ENCODE measurements at regions not wholly inside any gene's neighbourhood (a gene's known extent, or its start where the extent isn't known, plus 50 kb on each side); places are given as distances from the start of the nearest gene placed in this dataset.
"Not testable (repeated sequence)": the region's sequence is repeated elsewhere in the genome, so short reads cannot be mapped to it uniquely, and the experiment has no call there.

DNA sequence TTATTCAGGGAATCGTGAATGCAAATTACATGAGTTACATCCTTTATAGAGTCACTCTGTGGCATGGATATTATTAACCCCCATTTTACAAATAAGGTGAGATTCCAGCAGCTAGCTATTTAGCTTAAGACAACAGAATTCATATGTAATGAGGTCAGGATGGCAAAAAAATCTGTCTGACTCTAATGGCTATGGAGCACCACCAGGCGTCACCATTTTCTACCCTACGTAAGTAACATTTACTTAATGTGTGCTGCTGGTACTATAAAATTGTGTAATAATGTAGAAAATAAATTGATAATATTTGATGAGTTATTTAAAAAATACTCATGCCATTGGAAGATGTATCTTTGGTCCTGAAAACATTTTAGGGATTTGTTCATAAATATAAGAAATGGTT lies 2040.1 kb upstream of the LRRTM1 start:
- DNase-seq (ENCODE audit: low read depth, low spot score), result peak; percentile 24

DNA sequence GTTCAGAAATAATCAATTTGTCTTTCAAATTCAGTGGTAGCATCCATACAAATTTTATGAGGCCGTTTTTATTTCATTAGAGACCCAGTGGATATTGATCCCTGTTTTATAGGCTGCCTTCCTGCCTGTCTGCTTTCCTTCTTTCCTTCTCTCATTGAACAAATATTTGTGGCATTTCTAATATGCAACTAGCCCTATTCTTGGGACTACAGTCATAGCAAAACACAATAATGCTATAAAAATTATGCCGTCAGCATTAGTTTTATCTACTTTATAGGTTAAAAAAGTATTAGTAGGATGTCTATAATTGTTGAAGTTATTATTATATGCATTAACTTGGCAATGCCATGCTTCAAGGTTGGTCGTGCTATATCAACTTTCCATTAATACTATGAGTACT lies 2037.8 kb upstream of the LRRTM1 start:
- DNase-seq (ENCODE audit: low read depth, low spot score), result no peak
- H3K4me3 ChIP-seq (ENCODE audit: low read length), result no peak overlapping the region

More for the DNA sequence above, 2040.1 kb upstream of the LRRTM1 start:
- no peak overlapping the region for H3K4me3 ChIP-seq (ENCODE audit: low read length)

DNA sequence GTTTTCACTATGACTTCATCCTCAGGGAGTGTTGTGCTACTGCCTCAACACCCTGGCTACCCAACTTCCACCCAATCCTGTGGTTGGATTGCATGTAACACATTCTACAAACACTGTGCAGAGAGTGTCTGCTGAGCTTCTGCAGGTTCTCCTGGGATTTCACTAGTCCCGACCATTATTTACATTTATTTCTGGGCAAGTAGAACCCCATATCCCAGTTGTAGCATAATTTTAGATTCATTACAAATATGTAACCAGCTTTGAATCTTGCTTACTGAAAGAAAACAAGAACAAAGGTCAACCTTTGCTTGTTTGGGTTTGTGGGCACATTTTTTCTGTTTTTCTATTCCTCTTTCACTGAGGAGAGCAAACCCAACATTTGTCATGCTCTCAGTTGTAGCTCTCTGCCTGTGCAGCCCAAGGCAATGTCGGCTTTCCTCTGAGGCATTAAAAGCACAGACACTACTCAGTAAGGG lies 2036.1 kb upstream of the LRRTM1 start:
- DNase-seq (ENCODE audit: low read depth, low spot score), result no peak
- no peak overlapping the region for H3K4me3 ChIP-seq (ENCODE audit: low read length)

DNA sequence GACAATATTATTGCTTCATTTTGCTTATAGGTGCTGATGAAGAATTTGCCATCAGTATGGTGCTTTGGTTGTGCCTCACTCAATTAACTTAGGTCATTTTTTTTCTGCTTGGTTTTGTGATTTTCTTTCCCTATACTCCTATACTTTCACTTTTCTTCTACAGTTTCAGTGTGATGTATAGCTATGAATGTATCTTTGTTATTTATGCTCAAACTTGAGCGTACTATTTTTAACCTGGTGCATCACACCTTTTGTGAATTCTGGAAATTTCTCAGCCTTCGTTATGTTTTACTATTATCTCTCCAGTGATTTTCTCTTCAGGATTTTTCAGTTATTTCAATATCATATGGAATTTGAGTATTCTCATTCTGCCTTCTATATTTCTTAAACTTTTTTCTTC lies 2035.3 kb upstream of the LRRTM1 start:
- H3K4me3 ChIP-seq (ENCODE audit: low read length), result no peak overlapping the region
- DNase-seq (ENCODE audit: low read depth, low spot score), result no peak

DNA sequence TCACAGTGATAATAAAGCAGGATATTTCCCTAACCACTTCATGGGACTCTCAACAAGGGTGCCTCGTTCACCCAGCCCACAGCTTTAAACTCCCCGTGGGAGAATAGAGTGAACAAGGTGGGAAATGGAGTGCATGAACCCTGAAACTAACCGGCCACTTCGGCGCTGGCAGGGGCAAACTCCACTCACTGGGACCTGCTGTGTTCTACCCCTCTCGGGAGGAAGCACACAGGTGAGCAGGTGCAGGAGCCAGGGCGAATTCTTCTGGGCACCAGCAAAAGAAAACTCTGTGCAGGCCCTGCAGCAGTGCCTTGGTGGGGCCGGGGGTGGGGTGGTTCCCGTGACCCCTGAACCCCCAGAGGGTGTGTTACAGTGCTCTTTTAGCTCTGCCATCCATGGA lies 2029.1 kb upstream of the LRRTM1 start:
- DNase-seq (ENCODE audit: low read depth, low spot score), result no peak
- H3K4me3 ChIP-seq (ENCODE audit: low read length), result no peak overlapping the region

DNA sequence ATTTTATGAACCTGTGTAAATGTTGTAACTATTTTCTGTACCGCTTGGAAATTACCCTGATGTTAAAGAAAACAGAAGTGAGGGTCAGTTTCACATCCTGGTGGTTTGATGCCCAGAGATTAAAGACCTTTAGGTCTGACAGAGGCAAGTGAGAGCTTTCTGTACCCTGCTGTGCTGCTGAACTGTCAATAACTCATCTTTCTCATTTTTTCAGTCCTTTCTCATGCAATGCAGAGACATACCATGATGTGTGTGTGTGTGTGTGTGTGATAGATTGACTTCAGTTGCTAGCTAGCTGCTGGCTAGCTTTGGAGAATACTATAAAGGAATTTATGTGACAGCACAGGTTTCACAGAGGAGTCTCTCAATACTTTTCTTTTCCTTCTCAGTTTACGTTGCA lies 2025.6 kb upstream of the LRRTM1 start:
- no peak overlapping the region for H3K4me3 ChIP-seq (ENCODE audit: low read length)
- no peak for DNase-seq (ENCODE audit: low read depth, low spot score)

DNA sequence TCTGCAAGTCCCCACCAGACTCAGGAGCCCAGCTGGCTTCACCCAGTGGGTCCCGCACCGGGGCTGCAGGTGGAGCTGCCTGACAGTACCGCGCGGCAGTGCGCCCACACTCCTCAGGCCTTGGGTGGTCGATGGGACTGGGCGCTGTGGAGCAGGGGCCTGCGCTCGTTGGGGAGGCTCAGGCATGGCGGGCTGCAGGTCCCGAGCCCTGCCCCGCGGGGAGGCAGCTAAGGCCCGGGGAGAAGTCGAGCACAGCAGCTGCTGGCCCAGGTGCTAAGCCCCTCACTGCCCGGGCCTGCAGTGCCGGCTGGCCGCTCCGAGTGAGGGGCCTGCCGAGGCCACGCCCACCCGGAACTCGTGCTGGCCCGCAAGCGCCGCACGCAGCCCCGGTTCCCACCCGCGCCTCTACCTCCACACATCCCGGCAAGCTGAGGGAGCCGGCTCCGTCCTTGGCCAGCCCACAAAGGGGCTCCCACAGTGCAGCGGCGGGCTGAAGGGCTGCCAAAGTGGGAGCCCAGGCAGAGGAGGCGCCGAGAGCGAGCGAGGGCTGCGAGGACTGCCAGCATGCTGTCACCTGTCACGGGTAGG lies 2021.7 kb upstream of the LRRTM1 start:
- H3K4me3 ChIP-seq (ENCODE audit: low read length); DNase-seq (ENCODE audit: low read depth, low spot score): not testable (repeated sequence)

DNA sequence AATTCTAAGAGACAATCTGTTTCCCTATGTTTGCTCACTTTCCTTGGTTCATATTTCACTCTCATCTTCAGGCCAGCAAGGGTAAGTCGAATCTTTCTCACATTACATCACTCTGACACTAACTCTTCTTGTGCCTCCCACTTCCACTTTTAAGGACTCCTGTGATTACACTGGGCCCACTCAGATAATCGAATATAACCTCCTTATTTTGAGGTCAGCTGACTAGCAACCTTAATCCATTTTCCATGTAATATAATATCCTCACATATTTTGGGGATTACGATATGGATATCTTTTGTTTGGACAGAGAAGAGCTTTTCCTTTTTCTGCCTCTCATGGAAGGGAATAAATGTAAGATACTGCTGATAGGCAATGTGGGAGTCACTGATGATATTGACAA lies 2015.7 kb upstream of the LRRTM1 start:
- DNase-seq (ENCODE audit: low read depth, low spot score), result no peak

DNA sequence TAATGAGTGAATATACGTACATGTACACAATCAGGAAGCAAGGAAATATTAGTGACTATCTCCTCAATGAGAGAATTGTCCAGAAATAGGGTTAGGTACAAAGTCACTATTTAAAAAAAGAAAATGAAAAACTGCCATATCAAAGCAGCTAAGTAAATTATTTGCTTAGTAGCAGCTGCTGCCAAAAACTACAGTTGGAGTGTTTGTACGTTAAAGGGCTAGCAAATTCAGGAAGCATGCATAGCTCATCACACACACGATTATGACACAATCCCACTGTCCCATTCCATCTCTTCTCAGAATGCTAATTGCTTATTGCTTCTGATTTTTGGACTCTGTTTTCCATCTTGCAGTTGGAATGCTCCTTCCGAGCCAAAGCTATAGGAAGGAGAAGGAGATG lies 2012.5 kb upstream of the LRRTM1 start:
- no peak for DNase-seq (ENCODE audit: low read depth, low spot score)
- no peak overlapping the region for H3K4me3 ChIP-seq (ENCODE audit: low read length)

More for the DNA sequence above, 2015.7 kb upstream of the LRRTM1 start:
- H3K4me3 ChIP-seq (ENCODE audit: low read length), result no peak overlapping the region

DNA sequence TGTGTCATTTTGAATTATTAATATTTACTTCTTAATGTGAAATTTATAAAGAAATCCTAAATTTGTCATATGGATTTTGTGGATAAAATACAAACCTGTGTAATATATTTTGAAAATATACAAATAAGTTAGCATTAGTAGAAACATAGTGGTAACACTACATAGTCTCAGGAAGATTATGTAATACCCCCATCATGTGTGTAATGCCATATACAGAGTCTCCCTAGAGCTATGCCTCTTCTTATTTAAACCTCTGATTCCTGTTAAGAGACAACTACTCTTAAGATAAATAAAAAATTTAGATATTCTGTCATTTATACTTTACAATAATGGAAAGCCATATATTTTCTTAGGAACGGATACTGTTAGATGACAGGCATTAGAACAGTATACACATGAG lies 2012.0 kb upstream of the LRRTM1 start:
- H3K4me3 ChIP-seq (ENCODE audit: low read length), result no peak overlapping the region
- no peak for DNase-seq (ENCODE audit: low read depth, low spot score)

DNA sequence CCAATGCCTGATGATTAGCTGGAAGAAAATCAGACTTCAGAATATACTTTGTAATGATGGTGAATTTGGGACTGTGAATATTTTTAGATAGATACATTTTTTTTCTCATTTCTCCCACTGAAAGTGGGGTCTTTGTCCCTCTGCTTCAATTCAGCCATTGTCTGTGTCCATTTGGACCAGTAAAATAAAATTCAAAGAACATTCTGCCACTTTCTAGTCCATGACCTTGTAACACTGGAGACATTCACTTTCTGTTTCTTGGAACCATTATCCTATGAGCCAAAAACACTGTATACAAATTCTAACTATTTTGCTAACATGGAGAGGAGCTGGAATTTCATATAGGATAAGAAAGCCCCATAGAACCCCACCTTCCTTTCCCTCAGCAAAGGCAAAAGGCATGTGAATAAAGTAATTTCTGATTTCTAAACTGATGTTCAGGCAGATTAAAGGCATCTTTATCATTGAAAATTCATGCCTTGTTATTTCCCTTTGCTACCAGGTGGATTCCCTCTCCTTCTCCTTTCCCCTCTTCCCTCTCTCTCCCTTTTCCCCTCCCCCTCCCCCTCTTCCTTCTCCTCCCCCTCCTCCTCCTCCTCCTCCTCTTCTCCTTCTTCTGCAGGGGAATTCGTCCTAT lies 2010.4 kb upstream of the LRRTM1 start:
- no peak for DNase-seq (ENCODE audit: low read depth, low spot score)
- H3K4me3 ChIP-seq (ENCODE audit: low read length), result no peak overlapping the region

DNA sequence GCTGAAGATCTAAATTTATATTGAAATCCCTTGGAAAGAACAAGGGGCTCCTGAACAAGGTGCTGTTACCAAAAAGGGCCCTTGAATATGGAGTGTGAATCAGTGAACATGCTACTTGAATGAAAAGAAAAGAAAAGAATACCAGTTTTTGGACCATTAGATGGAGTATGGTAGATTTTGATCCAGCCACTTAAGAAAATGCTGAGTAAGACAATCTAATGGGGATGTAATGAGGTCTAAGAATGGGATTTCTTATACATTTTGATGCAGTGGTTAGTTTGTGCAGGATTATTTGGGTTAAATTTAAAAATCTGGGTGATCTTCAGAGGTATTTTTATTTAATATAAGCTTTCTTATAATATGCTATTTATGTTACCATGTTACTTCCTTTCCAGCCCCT lies 2003.0 kb upstream of the LRRTM1 start:
- no peak overlapping the region for H3K4me3 ChIP-seq (ENCODE audit: low read length)
- DNase-seq (ENCODE audit: low read depth, low spot score), result no peak

DNA sequence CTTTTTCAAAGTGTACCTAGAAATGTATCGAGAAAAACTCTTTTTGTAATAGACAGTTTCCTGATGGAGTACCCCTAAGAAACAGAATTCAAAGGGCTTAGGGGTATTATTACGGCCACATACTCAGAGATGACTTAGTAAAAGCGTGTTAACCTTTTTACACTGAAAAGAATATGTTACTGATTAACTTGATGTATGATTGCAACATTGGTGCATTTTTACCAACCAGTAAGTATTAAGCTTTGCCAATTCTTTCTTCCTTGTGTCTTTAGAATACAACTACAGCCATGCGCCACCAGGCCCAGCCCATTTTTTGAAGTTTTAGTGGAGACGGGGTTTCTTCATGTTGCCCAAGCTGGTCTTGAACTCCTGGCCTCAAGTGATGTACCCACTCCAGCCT lies 1997.0 kb upstream of the LRRTM1 start:
- no peak overlapping the region for H3K4me3 ChIP-seq (ENCODE audit: low read length)
- DNase-seq (ENCODE audit: low read depth, low spot score), result no peak

DNA sequence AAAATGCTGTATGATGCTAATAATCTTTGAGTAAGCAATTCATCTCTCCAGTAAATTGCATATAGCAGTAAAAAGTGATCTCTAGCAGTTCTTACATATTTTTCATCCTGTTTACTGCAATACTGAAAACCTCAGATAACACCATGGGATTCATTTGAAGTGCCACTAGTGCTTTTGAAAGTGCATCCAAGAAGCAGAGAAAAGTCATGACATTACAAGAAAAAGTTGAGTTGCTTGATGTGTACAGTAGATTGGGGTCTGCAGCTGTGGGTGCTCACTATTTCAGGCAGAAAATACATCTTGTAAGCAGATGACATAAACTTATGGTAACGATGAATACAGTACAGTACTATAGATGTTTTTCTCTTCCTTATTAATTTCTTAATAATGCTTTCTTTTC lies 1984.9 kb upstream of the LRRTM1 start:
- DNase-seq (ENCODE audit: low read depth, low spot score), result no peak
- no peak overlapping the region for H3K4me3 ChIP-seq (ENCODE audit: low read length)

DNA sequence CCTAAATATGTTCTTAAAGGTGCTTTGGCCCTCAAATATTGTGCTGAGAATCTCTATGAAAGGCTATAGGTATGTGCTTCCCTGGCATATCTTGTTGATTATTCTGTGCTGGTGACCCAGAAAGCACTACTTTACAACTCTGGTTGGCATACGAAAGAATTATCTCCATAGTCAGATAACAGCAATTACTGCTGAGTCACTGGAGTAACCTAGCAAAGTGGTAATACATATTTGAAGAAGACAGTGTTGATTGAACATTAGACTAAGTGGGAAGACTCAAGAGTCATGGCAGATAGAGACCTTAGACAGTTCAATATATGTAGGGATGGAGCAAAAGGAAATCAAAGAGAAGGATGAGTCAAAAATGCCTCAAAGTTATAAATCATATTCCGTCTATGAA lies 1978.5 kb upstream of the LRRTM1 start:
- no peak overlapping the region for H3K4me3 ChIP-seq (ENCODE audit: low read length)
- DNase-seq (ENCODE audit: low read depth, low spot score), result no peak

DNA sequence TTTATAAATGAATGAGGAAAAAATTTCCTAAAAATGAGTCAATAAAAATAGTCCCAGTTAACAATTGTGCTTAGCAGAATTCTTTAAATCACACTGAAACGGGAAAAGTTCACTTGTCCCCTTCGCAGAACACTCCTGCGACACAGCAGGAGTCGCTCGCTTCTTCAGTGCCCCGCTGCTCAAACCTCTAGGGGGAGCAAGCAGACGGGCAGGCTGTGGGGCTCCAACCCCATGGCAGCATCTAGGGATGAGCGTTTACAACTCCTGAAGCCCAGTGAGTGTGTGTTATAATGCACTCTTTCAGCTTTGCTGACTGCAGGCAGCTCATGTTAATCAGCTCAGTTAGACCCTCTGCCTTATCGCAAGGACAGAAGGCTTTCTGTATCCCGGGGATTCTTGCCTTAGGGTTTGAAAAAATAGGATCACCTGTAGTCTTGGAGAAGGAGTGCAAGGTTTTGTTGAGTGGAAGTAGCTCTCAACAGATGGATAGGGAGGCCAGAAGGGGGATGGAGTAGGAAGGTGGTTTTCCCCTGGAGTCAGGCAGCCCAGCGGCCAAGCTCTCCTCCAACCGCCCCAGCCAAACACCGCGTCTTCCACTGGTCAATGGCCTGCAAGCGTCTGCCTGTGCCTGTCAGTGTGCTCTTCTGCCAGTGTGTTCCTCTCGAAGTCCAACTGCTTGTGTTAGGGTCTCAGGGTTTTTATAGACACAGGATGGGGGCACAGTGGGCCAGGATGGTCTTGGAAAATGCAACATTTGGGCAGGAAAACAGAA lies 1977.7 kb upstream of the LRRTM1 start:
- no peak for DNase-seq (ENCODE audit: low read depth, low spot score)
- H3K4me3 ChIP-seq (ENCODE audit: low read length), result no peak overlapping the region

DNA sequence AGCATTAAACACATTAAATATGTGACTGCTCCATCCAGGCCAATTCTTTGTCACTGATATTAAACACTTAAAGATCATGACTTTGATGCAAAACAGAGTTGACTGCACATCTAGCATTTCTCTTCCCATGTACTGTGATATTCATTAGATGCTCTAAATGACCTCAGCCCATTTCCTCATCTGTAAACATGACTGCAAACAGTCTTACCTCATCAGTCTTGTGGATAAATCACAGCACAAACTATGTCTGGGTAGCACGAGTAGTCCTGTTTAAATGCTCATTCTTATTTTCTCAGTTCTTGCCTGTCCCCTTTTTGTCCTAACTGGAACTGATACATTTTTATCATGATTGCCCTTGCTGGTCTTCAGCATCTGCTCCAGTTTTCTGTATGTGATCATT lies 1974.8 kb upstream of the LRRTM1 start:
- H3K4me3 ChIP-seq (ENCODE audit: low read length), result no peak overlapping the region
- DNase-seq (ENCODE audit: low read depth, low spot score), result no peak

DNA sequence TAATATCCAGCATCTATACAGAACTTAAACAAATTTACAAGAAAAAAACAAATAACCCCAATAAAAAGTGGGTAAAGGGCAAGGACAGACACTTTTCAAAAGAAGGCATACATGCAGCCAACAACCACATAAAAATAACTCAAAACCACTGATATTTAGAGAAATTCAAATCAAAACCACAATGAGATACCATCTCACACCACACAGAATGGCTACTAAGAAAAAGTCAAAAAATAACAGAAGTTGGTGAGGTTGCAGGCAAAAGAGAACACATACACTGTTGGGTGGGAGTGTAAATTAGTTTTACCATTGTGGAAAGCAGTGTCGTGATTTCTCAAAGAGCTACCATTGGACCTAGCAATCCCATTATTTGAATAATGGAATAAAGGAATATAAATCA lies 1973.9 kb upstream of the LRRTM1 start:
- H3K4me3 ChIP-seq (ENCODE audit: low read length), result no peak overlapping the region
- DNase-seq (ENCODE audit: low read depth, low spot score), result no peak

DNA sequence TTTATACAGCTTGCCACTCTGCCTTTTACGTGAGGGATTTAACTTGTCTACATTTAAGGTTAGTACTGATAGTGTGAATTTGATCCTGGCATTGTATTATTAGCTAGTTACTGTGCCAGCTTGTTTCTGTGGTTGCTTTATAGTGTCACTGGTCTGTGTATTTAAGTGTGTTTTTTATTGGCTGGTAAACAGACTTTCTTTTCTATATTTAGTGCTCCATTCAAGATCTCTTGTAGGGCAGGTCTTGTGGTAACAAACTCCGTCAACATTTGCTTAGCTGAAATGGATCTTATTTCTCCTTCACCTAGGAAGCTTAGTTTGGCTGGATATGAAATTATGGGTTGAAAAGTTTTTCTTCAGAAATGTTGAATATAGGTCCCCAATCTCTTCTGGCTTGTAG lies 1971.0 kb upstream of the LRRTM1 start:
- H3K4me3 ChIP-seq (ENCODE audit: low read length), result no peak overlapping the region
- DNase-seq (ENCODE audit: low read depth, low spot score), result no peak

DNA sequence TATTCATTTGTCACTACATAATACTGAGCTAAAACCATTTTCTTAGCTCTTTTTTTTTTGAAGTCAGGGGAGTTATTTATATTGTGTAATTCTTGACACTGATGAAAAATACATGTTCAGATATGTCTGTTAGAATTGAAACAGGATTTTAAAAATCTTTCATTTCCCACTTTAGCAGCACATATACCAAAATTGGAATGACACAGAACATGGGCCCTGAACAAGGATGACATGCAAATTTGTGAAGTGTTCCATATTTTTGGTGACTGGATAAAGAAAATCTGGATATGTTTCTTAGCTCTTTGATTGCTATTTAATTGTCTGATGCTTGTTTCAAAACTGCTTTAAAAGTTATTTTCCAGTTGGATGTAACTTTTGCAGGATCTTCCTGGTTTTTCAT lies 1963.9 kb upstream of the LRRTM1 start:
- H3K4me3 ChIP-seq (ENCODE audit: low read length), result no peak overlapping the region
- no peak for DNase-seq (ENCODE audit: low read depth, low spot score)

DNA sequence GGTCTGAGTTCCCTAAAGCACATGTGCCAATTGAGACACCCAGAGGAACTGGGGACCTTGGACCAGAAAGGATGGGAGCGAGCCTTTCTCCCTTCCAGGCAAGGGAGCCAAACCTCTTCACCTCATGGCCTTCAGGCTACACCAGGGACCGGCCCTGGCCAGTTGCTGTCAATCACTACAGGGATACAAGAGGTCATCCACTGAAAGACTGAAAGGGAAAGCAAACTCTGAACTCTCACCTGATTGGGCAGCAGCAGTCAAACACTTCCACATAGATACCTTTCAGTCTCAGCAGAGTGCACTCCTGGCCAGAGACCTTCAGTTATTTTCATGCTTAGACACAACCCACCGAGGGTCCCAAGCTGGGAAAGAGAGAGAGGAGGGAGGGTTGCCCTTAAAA lies 1956.0 kb upstream of the LRRTM1 start:
- no peak for DNase-seq (ENCODE audit: low read depth, low spot score)
- H3K4me3 ChIP-seq (ENCODE audit: low read length), result no peak overlapping the region
